Astrocyte (in vitro differentiated cells and primary cell): ENCODE measurements at regions not wholly inside any gene's neighbourhood (a gene's known extent, or its start where the extent isn't known, plus 50 kb on each side); places are given as distances from the start of the nearest gene placed in this dataset.

Experiments
- CTCF ChIP-seq: IDR thresholded peaks from 2 replicates; pipeline ENCODE4 v1.5.1; 2011; ENCODE audit warnings: low read depth, mild to moderate bottlenecking, inconsistent platforms, low read length, moderate library complexity; ENCODE audit not compliant: insufficient read depth
- EZH2 ChIP-seq: IDR thresholded peaks from 2 replicates; pipeline ENCODE4 v1.6.1; 2012; ENCODE audit warnings: mild to moderate bottlenecking, low read length, inconsistent platforms; ENCODE audit not compliant: insufficient read depth

DNA sequence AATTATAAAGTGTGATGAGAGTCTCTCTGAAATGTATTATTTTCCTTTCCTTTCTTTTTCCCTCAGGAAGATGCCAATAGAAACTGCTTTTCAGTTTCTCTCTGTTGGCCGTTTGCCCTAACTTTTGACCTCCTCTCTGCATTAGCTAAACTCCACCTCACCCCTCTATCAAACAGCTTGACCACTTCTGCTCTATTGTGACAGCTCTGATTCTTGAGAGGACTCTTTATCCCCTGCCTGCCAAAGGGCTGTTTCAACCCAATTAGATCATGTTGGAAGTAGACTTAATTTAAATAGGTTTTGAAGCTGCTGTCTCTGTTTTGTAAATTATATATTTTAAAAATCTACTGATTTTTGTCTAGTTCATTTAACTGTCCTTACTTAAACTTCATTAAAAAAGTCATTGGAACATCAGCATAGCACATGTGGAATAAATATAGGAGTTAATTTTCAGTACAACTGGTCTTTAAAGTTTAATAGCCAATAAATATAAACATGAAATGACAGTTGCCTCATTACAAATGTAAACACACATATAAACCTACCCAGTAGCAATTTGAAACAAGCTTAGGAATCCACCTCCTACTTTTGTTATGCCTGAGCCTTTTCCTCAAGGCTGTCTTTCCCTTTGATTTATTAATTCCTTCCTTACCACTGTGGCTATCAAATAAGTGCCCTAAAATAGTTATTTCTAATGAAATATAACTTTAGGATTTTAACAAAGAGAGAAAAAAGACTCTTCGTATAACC is 152.0 kb downstream of the CHRM3 start:
- TF ChIP-seq CTCF (no peak), EZH2 (no peak)
